Astrocyte of the spinal cord (primary cell): ENCODE measurements at regions not wholly inside any gene's neighbourhood (a gene's known extent, or its start where the extent isn't known, plus 50 kb on each side); places are given as distances from the start of the nearest gene placed in this dataset.

ENCODE experiments used
- DNase-seq: peaks from one replicate; pipeline ENCODE4 v3.0.0; 2011; ENCODE audit warnings: low read depth, low spot score
- H3K4me3 ChIP-seq: 2 replicates; pipeline ENCODE4 v1.5.1; 2011; ENCODE audit warnings: low read depth, mild to moderate bottlenecking, low read length, moderate library complexity
- in situ Hi-C: cut with HindIII; loops from 2 replicates; pipeline ENCODE4 v1.10.0; 2017; ENCODE audit warnings: low sequenced_read_pairs
- TF ChIP-seq, protein P1 (sequence below): IDR thresholded peaks from 2 replicates; pipeline ENCODE4 v1.5.1; 2012; ENCODE audit warnings: low read depth, mild to moderate bottlenecking, low read length, inconsistent platforms

DNA sequence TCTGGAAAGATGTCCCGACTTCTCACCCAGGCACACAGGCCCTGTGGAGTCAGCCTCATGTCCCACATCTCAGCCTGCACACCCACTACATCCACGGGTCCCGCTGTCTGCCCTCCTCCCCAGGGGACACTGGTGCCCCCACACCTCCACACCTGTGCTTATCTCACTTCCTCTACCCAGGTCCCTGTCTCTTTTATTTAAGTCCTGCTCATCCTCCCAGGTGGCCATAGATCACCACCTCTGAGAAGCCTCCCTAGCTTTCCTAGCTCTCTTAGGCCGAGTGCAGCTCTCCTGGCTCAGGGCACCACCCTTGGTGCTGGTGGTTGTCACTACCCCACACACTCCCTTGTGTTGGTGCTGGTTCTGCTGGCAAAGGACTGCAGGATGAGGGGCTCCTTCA, 143.6 kb upstream of the PITX1 start:
- in situ Hi-C loops = no loop called here
- TF ChIP-seq, protein P1, sequence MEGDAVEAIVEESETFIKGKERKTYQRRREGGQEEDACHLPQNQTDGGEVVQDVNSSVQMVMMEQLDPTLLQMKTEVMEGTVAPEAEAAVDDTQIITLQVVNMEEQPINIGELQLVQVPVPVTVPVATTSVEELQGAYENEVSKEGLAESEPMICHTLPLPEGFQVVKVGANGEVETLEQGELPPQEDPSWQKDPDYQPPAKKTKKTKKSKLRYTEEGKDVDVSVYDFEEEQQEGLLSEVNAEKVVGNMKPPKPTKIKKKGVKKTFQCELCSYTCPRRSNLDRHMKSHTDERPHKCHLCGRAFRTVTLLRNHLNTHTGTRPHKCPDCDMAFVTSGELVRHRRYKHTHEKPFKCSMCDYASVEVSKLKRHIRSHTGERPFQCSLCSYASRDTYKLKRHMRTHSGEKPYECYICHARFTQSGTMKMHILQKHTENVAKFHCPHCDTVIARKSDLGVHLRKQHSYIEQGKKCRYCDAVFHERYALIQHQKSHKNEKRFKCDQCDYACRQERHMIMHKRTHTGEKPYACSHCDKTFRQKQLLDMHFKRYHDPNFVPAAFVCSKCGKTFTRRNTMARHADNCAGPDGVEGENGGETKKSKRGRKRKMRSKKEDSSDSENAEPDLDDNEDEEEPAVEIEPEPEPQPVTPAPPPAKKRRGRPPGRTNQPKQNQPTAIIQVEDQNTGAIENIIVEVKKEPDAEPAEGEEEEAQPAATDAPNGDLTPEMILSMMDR = no peak
- no peak overlapping the region for H3K4me3 ChIP-seq
- DNase-seq = no peak

DNA sequence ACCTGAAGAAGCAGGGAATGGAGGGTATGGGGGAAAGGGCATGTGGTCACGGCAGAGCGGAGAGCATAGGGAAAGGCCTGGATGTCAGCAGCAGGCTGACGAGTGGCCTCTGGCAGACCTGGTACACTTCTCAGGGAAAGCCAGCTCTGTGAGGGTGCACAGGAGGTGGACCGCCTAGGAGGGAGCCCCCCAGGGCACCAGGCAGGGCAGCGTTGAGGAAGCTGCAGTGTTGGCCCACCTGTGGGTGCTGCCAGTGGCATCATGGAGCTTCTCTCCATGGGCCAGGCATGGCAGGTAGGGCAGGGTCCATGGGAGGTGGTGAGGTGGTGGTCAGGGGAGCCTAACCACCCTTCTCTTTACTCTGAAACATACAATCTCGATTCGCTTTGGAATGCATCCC, 143.0 kb upstream of the PITX1 start:
- no peak for DNase-seq
- no peak overlapping the region for H3K4me3 ChIP-seq
- in situ Hi-C loops = no loop called here
- TF ChIP-seq, protein P1 = no peak

DNA sequence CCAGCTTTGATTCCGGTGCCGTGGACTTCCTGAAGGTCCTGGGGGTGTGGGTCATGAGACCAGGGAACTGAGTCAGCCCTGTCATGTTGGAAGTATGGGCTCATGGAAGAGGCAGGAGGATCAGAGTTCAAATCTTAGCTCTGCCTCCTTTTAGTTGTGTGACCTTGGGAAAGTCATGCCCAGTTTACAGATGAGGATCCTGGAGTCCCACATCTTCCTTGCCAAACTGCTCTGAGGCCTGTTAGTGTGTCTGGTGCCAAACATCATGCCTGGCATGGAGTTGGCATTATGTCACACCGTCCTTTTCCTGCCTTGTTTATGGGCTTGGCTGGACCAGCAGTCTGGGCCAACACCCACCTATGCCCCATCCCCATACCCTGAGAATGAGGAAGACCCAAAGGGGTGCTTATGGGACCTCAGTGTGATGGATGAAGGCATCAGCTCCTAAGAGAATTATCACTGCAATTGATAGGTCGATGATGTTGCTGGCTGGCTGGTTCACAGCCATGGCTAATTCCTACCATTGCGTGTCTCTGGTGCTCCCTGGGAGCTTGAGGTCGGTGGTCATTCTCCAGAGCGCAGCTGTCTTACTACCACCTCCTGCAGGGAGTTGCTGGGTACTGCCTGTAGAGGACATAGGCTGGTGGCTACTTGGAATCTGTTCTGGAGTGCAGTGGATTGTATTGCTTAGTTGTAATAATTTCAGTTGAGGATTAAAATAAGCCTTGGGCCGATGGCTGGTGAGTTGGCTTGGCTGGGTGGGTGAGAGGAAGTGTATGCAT, 140.5 kb upstream of the PITX1 start:
- in situ Hi-C loops = no loop called here
- no peak overlapping the region for H3K4me3 ChIP-seq
- no peak for DNase-seq
- TF ChIP-seq, protein P1 = peak; percentile 19

DNA sequence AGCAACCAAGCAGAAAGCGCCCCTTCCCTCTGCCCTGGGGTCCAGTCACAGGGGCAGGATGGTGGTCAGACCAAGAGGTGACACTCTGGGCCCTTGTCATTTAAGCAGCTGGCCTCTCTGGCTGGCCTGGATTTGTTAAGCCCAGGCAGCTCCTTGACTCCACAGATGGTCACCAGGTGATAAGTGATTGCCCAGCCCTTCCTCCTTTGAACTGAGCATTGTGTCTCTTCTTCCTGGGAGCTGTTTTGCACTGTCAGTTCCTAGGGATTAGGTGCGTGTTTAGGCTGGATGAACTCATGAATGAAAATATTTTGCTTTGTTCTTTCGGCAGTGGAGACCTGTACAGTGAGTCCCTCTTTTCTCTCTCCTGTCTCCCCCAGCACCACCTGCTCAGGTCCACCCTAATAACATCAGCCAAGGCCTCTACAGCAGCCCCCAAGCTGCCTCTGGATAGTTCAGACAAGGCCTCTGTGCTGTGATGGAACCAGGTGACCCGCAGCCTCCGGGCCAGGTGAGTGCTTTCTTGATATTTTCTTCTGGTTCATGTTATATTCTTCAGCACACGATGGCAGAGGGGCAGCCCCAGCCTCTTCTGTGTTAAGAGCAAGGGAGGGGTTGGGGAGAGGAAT, 139.7 kb upstream of the PITX1 start:
- TF ChIP-seq, protein P1 = no peak
- H3K4me3 ChIP-seq = no peak overlapping the region
- in situ Hi-C loops = no loop called here
- DNase-seq = no peak

DNA sequence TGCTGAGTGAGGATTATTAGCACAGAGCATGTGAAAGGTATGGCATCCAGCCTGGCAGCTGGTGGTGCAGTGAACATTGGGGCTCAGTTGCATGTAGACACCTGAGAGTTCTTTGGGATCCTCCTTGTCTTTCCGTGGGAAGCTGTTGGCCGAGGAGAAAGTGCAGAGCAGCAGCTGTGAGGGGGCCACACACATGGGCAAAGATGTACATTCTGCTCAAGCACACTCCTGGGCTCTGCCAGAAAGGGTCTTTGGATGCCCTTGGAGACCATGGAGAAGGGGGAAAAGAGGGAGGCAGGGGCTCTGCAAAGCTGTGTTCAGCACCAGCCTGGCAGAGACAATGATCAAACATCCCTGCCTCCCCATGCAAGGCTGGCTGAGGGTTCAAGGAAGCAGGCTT, 138.7 kb upstream of the PITX1 start:
- no peak overlapping the region for H3K4me3 ChIP-seq
- no peak for DNase-seq
- in situ Hi-C loops = no loop called here
- TF ChIP-seq, protein P1 = no peak

DNA sequence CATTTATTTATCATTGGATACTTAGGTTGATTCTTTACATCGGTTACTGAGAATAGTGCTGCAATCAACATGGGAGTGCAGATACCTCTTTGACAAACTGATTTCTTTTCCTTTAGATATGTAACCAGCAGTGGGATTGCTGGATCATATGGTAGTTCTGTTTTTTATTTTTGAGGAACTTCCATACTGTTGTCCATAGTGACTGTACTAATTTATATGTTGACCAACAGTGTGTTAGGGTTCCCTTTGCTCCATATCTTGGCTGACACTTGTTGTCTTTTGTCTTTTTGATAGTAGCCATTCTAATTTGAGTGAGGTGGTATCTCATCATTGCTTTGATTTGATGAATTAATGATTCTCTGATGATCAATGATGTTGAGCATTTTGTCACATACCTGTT, 137.3 kb upstream of the PITX1 start:
- TF ChIP-seq, protein P1 = no peak
- in situ Hi-C loops = no loop called here
- no peak for DNase-seq
- H3K4me3 ChIP-seq = no peak overlapping the region
